Cardiac muscle cell (in vitro differentiated cells and primary cell): ENCODE measurements at regions not wholly inside any gene's neighbourhood (a gene's known extent, or its start where the extent isn't known, plus 50 kb on each side); places are given as distances from the start of the nearest gene placed in this dataset.

Experiments used
- DNase-seq, 2 donors: peaks; one replicate each; pipeline versions ENCODE4 v3.0.0 to v3.0.0-alpha.2; 2010 to 2017; ENCODE audit warnings: low read depth in 1 of 2, low spot score in 1 of 2
- H3K27ac ChIP-seq: fragments of 200-600 bp; sonication (generic); 2 replicates; pipeline ENCODE4 v1.5.1; 2016
- H3K27me3 ChIP-seq: fragments of 200-600 bp; sonication (generic); 2 replicates; pipeline ENCODE4 v1.6.0; 2016; ENCODE audit warnings: control low read depth
- H3K36me3 ChIP-seq: fragments of 200-600 bp; sonication (generic); 2 replicates; pipeline ENCODE4 v1.5.1; 2016; ENCODE audit warnings: control low read depth
- H3K4me1 ChIP-seq: fragments of 200-600 bp; sonication (generic); 2 replicates; pipeline ENCODE4 v1.8.1; 2017; ENCODE audit warnings: low read depth, mild to moderate bottlenecking, mixed run types
- H3K4me3 ChIP-seq: fragments of 200-600 bp; sonication (generic); 2 replicates; pipeline ENCODE4 v1.5.1; 2016; ENCODE audit warnings: mild to moderate bottlenecking
- H3K9me3 ChIP-seq: fragments of 200-600 bp; sonication (generic); 2 replicates; pipeline ENCODE4 v1.5.1; 2017; ENCODE audit warnings: low read depth, mild to moderate bottlenecking, control low read depth
- TF ChIP-seq, protein P1 (sequence below): IDR thresholded peaks from 2 replicates; pipeline ENCODE4 v1.5.1; 2012; ENCODE audit warnings: low read depth, mild to moderate bottlenecking, low read length

GRCh38 chr3:82416830-82417229 is 655.4 kb upstream of the GBE1 start:
- DNase-seq: no peak
- Histone ChIP-seq H3K4me1 (no peaks in the 10 kb centered on the region), H3K36me3 (no peaks in the 10 kb centered on the region), H3K27ac (no peak overlapping the region), H3K4me3 (no peak overlapping the region), H3K9me3 (no peaks in the 10 kb centered on the region), H3K27me3 (no peaks in the 10 kb centered on the region)
- TF ChIP-seq, protein P1, sequence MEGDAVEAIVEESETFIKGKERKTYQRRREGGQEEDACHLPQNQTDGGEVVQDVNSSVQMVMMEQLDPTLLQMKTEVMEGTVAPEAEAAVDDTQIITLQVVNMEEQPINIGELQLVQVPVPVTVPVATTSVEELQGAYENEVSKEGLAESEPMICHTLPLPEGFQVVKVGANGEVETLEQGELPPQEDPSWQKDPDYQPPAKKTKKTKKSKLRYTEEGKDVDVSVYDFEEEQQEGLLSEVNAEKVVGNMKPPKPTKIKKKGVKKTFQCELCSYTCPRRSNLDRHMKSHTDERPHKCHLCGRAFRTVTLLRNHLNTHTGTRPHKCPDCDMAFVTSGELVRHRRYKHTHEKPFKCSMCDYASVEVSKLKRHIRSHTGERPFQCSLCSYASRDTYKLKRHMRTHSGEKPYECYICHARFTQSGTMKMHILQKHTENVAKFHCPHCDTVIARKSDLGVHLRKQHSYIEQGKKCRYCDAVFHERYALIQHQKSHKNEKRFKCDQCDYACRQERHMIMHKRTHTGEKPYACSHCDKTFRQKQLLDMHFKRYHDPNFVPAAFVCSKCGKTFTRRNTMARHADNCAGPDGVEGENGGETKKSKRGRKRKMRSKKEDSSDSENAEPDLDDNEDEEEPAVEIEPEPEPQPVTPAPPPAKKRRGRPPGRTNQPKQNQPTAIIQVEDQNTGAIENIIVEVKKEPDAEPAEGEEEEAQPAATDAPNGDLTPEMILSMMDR: no peak

DNA sequence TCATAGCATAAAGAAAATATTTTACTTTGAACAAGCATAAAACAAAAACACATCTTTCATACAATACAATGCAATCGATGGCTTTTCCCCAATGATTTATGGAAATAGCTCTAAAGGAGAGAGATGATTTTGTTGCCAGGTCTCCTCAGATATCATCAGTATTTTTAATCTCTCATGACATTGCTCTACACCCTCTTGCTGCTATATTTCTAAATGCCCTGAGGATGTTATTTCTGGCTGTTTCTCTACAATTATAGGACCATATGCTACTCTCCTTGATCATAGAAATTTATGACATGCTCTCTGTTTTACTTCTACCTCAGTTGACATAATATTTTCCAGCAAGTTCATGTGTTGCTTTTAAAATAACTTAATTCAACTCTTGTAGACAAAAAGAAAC is 654.9 kb upstream of the GBE1 start:
- H3K9me3 ChIP-seq: no peaks in the 10 kb centered on the region
- DNase-seq: no peak
- TF ChIP-seq, protein P1: no peak

DNA sequence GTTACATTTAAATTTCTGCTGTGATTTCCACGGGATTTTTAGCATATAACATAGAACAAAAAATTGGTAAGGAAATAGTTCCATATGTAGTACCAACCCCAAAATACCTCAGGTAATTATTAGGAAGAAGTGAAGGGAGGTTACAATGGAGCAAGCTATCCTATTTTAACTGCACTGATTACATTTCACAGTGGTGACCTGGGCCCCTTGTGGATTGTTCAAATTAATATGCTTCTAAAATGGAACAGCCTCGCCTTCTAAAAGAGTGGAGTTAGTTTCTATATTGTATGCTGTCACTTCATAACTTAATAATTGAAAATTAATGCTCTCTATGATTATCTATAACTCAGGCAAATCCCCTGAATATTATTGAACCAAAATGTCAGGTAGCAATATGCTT is 651.7 kb upstream of the GBE1 start:
- Histone ChIP-seq H3K9me3 (no peaks in the 10 kb centered on the region), H3K27me3 (no peaks in the 10 kb centered on the region), H3K36me3 (no peaks in the 10 kb centered on the region), H3K27ac (no peak overlapping the region), H3K4me1 (no peaks in the 10 kb centered on the region), H3K4me3 (no peak overlapping the region)
- TF ChIP-seq, protein P1: no peak
- DNase-seq: no peak

More for the DNA sequence above, 654.9 kb upstream of the GBE1 start:
- Histone ChIP-seq H3K27me3 (no peaks in the 10 kb centered on the region), H3K27ac (no peak overlapping the region), H3K4me1 (no peaks in the 10 kb centered on the region), H3K4me3 (no peak overlapping the region), H3K36me3 (no peaks in the 10 kb centered on the region)

GRCh38 chr3:82410366-82410765 is 648.9 kb upstream of the GBE1 start:
- Histone ChIP-seq H3K36me3 (no peaks in the 10 kb centered on the region), H3K9me3 (no peaks in the 10 kb centered on the region), H3K4me3 (no peak overlapping the region), H3K4me1 (no peaks in the 10 kb centered on the region), H3K27me3 (no peaks in the 10 kb centered on the region), H3K27ac (no peak overlapping the region)
- TF ChIP-seq, protein P1: no peak
- DNase-seq: no peak

- H3K4me3 ChIP-seq: no peak overlapping the region
- H3K27me3 ChIP-seq: no peaks in the 10 kb centered on the region
- H3K9me3 ChIP-seq: no peaks in the 10 kb centered on the region
- H3K27ac ChIP-seq: no peak overlapping the region
- no peaks in the 10 kb centered on the region for H3K4me1 ChIP-seq
- H3K36me3 ChIP-seq: no peaks in the 10 kb centered on the region
- TF ChIP-seq, protein P1: no peak
- no peak for DNase-seq
Measured at GRCh38 chr3:82409842-82410241, 648.4 kb upstream of the GBE1 start.
